B cell (primary cell): ENCODE measurements at regions not wholly inside any gene's neighbourhood (a gene's known extent, or its start where the extent isn't known, plus 50 kb on each side); places are given as distances from the start of the nearest gene placed in this dataset.

ENCODE experiments used
- ATAC-seq: fragments of 200-7000 bp; cut with Tn5 transposase; one replicate; pipeline ENCODE4 v1.10.0; 2021; ENCODE audit warnings: low read depth, mild to moderate bottlenecking, moderate number of reproducible peaks, moderate library complexity
- CTCF ChIA-PET: fragments of 350-600 bp; sonication (Branson Sonifier 250); formaldehyde crosslinking; loops from one replicate; lab custom pipeline; 2021; ENCODE audit warnings: antibody characterized with exemption, inconsistent platforms; lab: Charles Lee
- POLR2A ChIA-PET: fragments of 350-600 bp; sonication (Branson Sonifier 250); formaldehyde crosslinking; loops from one replicate; lab custom pipeline; 2021; ENCODE audit warnings: antibody characterized with exemption; lab: Charles Lee
- DNase-seq: peaks from one replicate; pipeline ENCODE4 v3.0.0; 2013
- H2AFZ ChIP-seq: 2 replicates; pipeline ENCODE4 v1.6.1; 2012; ENCODE audit warnings: mild to moderate bottlenecking, low read depth, low read length; ENCODE audit not compliant: insufficient read depth, poor library complexity, severe bottlenecking
- H3K27ac ChIP-seq, 2 donors: 1 replicate in 1 of 2; 2 replicates in 1 of 2; pipeline ENCODE4 v1.5.1; 2012 to 2013; ENCODE audit warnings: low read length in 2 of 2, mild to moderate bottlenecking in 2 of 2, moderate library complexity in 1 of 2
- H3K27me3 ChIP-seq, 4 experiments: fragments of 200-600 bp in 1 of 4; sonication (generic) in 1 of 4; replicated peaks in 1 of 4; 1 replicate in 2 of 4; 2 replicates in 2 of 4; pipeline versions ENCODE4 v1.6.1 to v1.7.0; 2013 to 2016; ENCODE audit warnings: low read length in 3 of 4, mild to moderate bottlenecking in 2 of 4, mixed read lengths in 1 of 4, moderate library complexity in 1 of 4; ENCODE audit not compliant: insufficient read depth in 4 of 4, control insufficient read depth in 3 of 4; ENCODE audit errors: control extremely low read depth in 1 of 4
- H3K36me3 ChIP-seq, 2 experiments: replicated peaks in 1 of 2; 1 replicate in 1 of 2; 2 replicates in 1 of 2; pipeline versions ENCODE4 v1.6.1 to v1.7.1; 2013; ENCODE audit warnings: low read length in 1 of 2; ENCODE audit not compliant: insufficient read depth in 2 of 2, control insufficient read depth in 1 of 2; ENCODE audit errors: control extremely low read depth in 1 of 2, extremely low read depth in 1 of 2
- H3K4me1 ChIP-seq, 2 donors: fragments of 200-600 bp in 1 of 2; sonication (generic) in 1 of 2; 1 replicate in 1 of 2; 2 replicates in 1 of 2; pipeline versions ENCODE4 v1.5.1 to v1.6.1; 2013 to 2017; ENCODE audit warnings: low read length in 2 of 2; ENCODE audit not compliant: control insufficient read depth in 2 of 2, insufficient read depth in 2 of 2
- H3K4me2 ChIP-seq: replicated peaks from 2 replicates; pipeline ENCODE3; 2012; ENCODE audit warnings: mild to moderate bottlenecking, low read depth, low read length; ENCODE audit not compliant: poor library complexity, severe bottlenecking
- H3K4me3 ChIP-seq, 5 experiments: fragments of 200-600 bp in 1 of 5; sonication (generic) in 1 of 5; 1 replicate in 3 of 5; 2 replicates in 2 of 5; pipeline versions ENCODE4 v1.5.1 to v1.7.0; 2011 to 2016; ENCODE audit warnings: low read length in 4 of 5, mild to moderate bottlenecking in 4 of 5, low read depth in 2 of 5, control low read depth in 1 of 5, moderate library complexity in 1 of 5; ENCODE audit not compliant: insufficient read depth in 1 of 5; ENCODE audit errors: control extremely low read depth in 1 of 5, extremely low read depth in 1 of 5
- H3K79me2 ChIP-seq: fragments of 200-600 bp; sonication (generic); one replicate; pipeline ENCODE4 v1.6.0; 2016; ENCODE audit warnings: low read length; ENCODE audit not compliant: control insufficient read depth, insufficient read depth
- H3K9ac ChIP-seq: fragments of 200-600 bp; sonication (generic); 2 replicates; pipeline ENCODE4 v1.6.1; 2017; ENCODE audit warnings: mild to moderate bottlenecking, low read length, moderate library complexity
- H3K9me3 ChIP-seq, 3 donors: one replicate each; pipeline versions ENCODE4 v1.6.1 to v1.7.1; 2013; ENCODE audit warnings: low read length in 2 of 3; ENCODE audit not compliant: control insufficient read depth in 2 of 3, insufficient read depth in 1 of 3; ENCODE audit errors: control extremely low read depth in 1 of 3
- H4K20me1 ChIP-seq: 2 replicates; pipeline ENCODE4 v1.6.0; 2012; ENCODE audit warnings: mild to moderate bottlenecking, low read length; ENCODE audit not compliant: insufficient read depth, control insufficient read depth, poor library complexity, severe bottlenecking
- H3K27ac Mint-ChIP-seq: one replicate; pipeline ENCODE4 v1.8.0; 2021; ENCODE audit warnings: mixed read lengths
- H3K27me3 Mint-ChIP-seq: one replicate; pipeline ENCODE4 v1.8.0; 2021; ENCODE audit warnings: mixed read lengths
- H3K4me1 Mint-ChIP-seq: one replicate; pipeline ENCODE4 v1.8.0; 2021; ENCODE audit warnings: mixed read lengths
- H3K4me3 Mint-ChIP-seq: one replicate; pipeline ENCODE4 v1.8.0; 2021; ENCODE audit warnings: mixed read lengths
- H3K9me3 Mint-ChIP-seq: one replicate; pipeline ENCODE4 v1.8.0; 2022; ENCODE audit warnings: mixed read lengths; ENCODE audit not compliant: insufficient read depth
- CTCF ChIP-seq: fragments of 200-600 bp; IDR thresholded peaks from one replicate; pipeline ENCODE4 v1.8.0; 2022; ENCODE audit warnings: antibody characterized with exemption, mild to moderate bottlenecking
- EZH2 ChIP-seq: IDR thresholded peaks from 2 replicates; pipeline ENCODE4 v1.6.1; 2012; ENCODE audit warnings: borderline replicate concordance, low read depth, mild to moderate bottlenecking, moderate library complexity, low read length; ENCODE audit not compliant: insufficient read depth, poor library complexity, severe bottlenecking
- WGBS: methylation state at CpG from one replicate; pipeline ENCODE4 v1.1.5; 2013; ENCODE audit warnings: missing lambda C conversion rate; ENCODE audit not compliant: insufficient coverage; 5-methylcytosine and 5-hydroxymethylcytosine counted together
- intact Hi-C: fragments of 100-400 bp; cut with micrococcal nuclease; formaldehyde crosslinking; loops from one replicate; pipeline ENCODE4 v1.10.0; 2022

GRCh38 chr9:15361737-15362136 is 54.7 kb upstream of the TTC39B start:
- Mint-ChIP-seq H3K9me3 (no peaks in the 10 kb centered on the region), H3K4me3 (no peak overlapping the region), H3K4me1 (peaks cover 7% of the 10 kb centered on the region), H3K27me3 (no peaks in the 10 kb centered on the region), H3K27ac (no peak overlapping the region)
- Histone ChIP-seq H4K20me1 (no peaks in the 10 kb centered on the region), H3K4me3 (no peak overlapping the region), H3K36me3 (no peaks in the 10 kb centered on the region), H3K9me3 (peaks cover 0 to 4% (median 0%) of the 10 kb centered on the region in 3 donors), H3K79me2 (no peaks in the 10 kb centered on the region), H3K9ac (no peak overlapping the region), H3K4me1 (peaks cover 0 to 6% of the 10 kb centered on the region in 2 donors), H2AFZ (no peak overlapping the region), H3K4me2 (no peak overlapping the region), H3K27ac (no peak overlapping the region), H3K27me3 (no peaks in the 10 kb centered on the region)
- CTCF ChIA-PET: no interaction called here
- DNase-seq: no peak
- POLR2A ChIA-PET: no interaction called here
- intact Hi-C loops: no loop called here
- WGBS: 44% methylated on average over 2 of the region's 2 CpGs
- no peak for ATAC-seq
- TF ChIP-seq EZH2 (no peak), CTCF (no peak)

- CTCF ChIA-PET: interaction anchor here (0.6 to 1.4 kb wide), 8 partner anchors 79 to 885 kb away, joined by 3 to 6 read pairs (median 4); no protein-coding TSS in a partner anchor
- ATAC-seq: peak; percentile 78
- no peak overlapping the region for H3K4me3 ChIP-seq
- Mint-ChIP-seq H3K27ac (no peak overlapping the region), H3K27me3 (no peaks in the 10 kb centered on the region), H3K9me3 (no peaks in the 10 kb centered on the region), H3K4me3 (no peak overlapping the region), H3K4me1 (peaks cover 7% of the 10 kb centered on the region)
- POLR2A ChIA-PET: no interaction called here
- DNase-seq: peak; percentile 76
- no peak overlapping the region for H3K4me2 ChIP-seq
- H3K9ac ChIP-seq: no peak overlapping the region
- no peaks in the 10 kb centered on the region for H4K20me1 ChIP-seq
- peaks cover 0 to 8% of the 10 kb centered on the region in 2 donors for H3K4me1 ChIP-seq
- no peaks in the 10 kb centered on the region for H3K36me3 ChIP-seq
- TF ChIP-seq EZH2: no peak
- peak; percentile 44 for TF ChIP-seq CTCF
- H3K79me2 ChIP-seq: no peaks in the 10 kb centered on the region
- intact Hi-C loops: loop anchor here (2.0 to 5.0 kb wide), 3 partner anchors 50 to 145 kb away; partner anchors contain the start of gene TTC39B
- peak overlapping the region; percentile 5 for H2AFZ ChIP-seq
- no peaks in the 10 kb centered on the region for H3K27me3 ChIP-seq
- no peaks in the 10 kb centered on the region for H3K9me3 ChIP-seq
- no peak overlapping the region for H3K27ac ChIP-seq
- WGBS: 0% methylated on average over 2 of the region's 4 CpGs
Measured at GRCh38 chr9:15357050-15357653, 50.1 kb upstream of the TTC39B start.
